Neutrophil (primary cell): ENCODE measurements at regions not wholly inside any gene's neighbourhood (a gene's known extent, or its start where the extent isn't known, plus 50 kb on each side); places are given as distances from the start of the nearest gene placed in this dataset.

ENCODE experiments used
- H3K27ac ChIP-seq: fragments of 200-600 bp; sonication (generic); 2 replicates; pipeline ENCODE4 v1.5.1; 2016; ENCODE audit warnings: mild to moderate bottlenecking, moderate library complexity
- H3K27me3 ChIP-seq: fragments of 200-600 bp; sonication (generic); 2 replicates; pipeline ENCODE4 v1.6.0; 2016; ENCODE audit warnings: mild to moderate bottlenecking
- H3K36me3 ChIP-seq: fragments of 200-600 bp; sonication (generic); 2 replicates; pipeline ENCODE4 v1.5.1; 2017
- H3K4me1 ChIP-seq, 2 experiments: fragments of 200-600 bp in 1 of 2; sonication (generic) in 1 of 2; 1 replicate in 1 of 2; 2 replicates in 1 of 2; pipeline versions ENCODE4 v1.5.1 to v1.6.1; 2013 to 2016; ENCODE audit warnings: low read depth in 1 of 2, low read length in 1 of 2, mild to moderate bottlenecking in 1 of 2, moderate library complexity in 1 of 2; ENCODE audit not compliant: control insufficient read depth in 1 of 2, insufficient read depth in 1 of 2
- H3K4me3 ChIP-seq, 2 experiments: fragments of 200-600 bp in 1 of 2; sonication (generic) in 1 of 2; 1 replicate in 1 of 2; 2 replicates in 1 of 2; pipeline ENCODE4 v1.5.1; 2013 to 2016; ENCODE audit warnings: low read depth in 1 of 2, low read length in 1 of 2, mild to moderate bottlenecking in 1 of 2, moderate library complexity in 1 of 2
- H3K9me3 ChIP-seq: fragments of 200-600 bp; sonication (generic); 2 replicates; pipeline ENCODE4 v1.5.1; 2016
- TF ChIP-seq, protein P1 (sequence below): fragments of 200-600 bp; sonication (generic); IDR thresholded peaks from 2 replicates; pipeline ENCODE4 v1.5.1; 2016; ENCODE audit warnings: antibody characterized with exemption

DNA sequence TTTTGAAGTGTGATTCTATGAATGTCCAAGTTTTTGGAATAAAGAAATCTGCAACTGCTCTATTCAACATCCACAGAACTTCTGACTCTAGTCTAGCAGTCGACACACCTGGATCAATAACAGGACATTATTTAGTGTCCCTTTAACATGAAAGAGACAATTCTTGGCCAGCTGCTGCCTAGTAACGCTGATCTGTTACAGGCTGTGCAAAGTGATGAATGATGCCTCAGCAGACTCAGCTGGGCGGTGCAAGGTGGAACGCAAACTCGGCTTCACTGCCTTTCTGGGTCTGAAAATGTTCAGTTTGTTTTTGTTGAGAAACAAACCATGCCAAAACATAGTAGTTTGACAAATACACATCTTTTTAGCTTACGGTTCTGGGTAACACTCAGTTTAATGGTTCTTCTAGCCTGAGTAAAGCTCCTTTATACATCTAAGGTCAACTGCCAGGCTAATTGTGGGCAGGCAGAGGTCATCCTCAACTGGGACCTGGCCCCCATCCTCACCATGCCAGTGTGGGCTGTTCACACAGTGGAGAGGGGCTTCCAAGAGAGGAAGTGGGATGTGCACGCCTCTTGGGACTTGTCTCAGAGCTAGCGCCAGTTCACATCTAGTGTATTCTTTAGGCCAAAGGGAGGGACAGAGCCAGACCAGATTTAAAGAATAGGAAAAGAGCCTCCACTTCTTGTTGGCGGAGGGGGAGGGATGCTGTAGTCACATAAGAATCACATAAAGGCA is 879.7 kb downstream of the QKI start:
- peaks cover 4% of the 10 kb centered on the region for H3K9me3 ChIP-seq
- no peaks in the 10 kb centered on the region for H3K36me3 ChIP-seq
- no peak overlapping the region for H3K27ac ChIP-seq
- no peak overlapping the region for H3K4me3 ChIP-seq
- H3K27me3 ChIP-seq = no peaks in the 10 kb centered on the region
- no peaks in the 10 kb centered on the region for H3K4me1 ChIP-seq
- TF ChIP-seq, protein P1, sequence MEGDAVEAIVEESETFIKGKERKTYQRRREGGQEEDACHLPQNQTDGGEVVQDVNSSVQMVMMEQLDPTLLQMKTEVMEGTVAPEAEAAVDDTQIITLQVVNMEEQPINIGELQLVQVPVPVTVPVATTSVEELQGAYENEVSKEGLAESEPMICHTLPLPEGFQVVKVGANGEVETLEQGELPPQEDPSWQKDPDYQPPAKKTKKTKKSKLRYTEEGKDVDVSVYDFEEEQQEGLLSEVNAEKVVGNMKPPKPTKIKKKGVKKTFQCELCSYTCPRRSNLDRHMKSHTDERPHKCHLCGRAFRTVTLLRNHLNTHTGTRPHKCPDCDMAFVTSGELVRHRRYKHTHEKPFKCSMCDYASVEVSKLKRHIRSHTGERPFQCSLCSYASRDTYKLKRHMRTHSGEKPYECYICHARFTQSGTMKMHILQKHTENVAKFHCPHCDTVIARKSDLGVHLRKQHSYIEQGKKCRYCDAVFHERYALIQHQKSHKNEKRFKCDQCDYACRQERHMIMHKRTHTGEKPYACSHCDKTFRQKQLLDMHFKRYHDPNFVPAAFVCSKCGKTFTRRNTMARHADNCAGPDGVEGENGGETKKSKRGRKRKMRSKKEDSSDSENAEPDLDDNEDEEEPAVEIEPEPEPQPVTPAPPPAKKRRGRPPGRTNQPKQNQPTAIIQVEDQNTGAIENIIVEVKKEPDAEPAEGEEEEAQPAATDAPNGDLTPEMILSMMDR = no peak

DNA sequence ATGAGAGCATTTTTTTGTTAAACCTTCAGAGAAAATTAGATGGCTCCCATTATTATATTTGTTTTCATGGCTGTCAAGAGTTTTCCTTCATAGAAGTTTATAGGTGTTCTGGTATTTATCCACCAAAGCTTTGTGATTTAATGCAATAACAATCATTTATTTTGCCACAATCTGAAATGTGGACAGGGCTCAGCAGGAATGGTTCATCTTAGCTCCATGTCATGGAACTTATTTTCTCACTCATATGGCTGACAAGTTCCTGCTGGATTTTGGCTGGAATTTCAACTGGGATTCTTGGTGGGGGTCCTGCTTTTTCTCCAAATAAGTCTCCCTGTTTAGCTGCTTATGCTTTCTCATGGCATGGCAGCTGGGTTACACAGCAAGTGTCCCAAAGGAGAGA is 876.7 kb downstream of the QKI start:
- H3K4me3 ChIP-seq = no peak overlapping the region
- TF ChIP-seq, protein P1 = no peak
- no peak overlapping the region for H3K27ac ChIP-seq
- no peaks in the 10 kb centered on the region for H3K4me1 ChIP-seq
- no peaks in the 10 kb centered on the region for H3K36me3 ChIP-seq
- H3K9me3 ChIP-seq = peaks cover 4% of the 10 kb centered on the region
- no peaks in the 10 kb centered on the region for H3K27me3 ChIP-seq

DNA sequence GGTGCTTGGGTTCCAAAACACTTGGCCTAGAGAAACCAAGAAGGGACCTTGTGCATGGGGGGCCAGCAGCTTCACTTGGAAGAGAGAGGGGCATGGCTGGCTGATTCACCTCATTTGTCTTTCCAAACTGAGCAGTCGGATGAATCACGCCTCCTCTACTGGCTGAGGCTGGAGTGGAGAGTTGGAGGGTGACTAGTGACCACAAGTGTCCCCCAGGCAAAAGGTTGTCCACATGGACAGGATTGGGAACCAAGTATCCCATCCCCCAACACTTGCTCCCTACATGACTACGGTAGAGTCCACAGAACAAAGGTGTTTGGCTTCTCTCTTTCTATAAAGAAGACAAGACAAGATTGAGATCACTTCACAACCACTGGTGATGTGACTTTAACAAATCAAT is 875.6 kb downstream of the QKI start:
- no peaks in the 10 kb centered on the region for H3K27me3 ChIP-seq
- TF ChIP-seq, protein P1 = no peak
- H3K36me3 ChIP-seq = no peaks in the 10 kb centered on the region
- H3K4me3 ChIP-seq = no peak overlapping the region
- peaks cover 4% of the 10 kb centered on the region for H3K9me3 ChIP-seq
- H3K4me1 ChIP-seq = no peaks in the 10 kb centered on the region
- no peak overlapping the region for H3K27ac ChIP-seq

DNA sequence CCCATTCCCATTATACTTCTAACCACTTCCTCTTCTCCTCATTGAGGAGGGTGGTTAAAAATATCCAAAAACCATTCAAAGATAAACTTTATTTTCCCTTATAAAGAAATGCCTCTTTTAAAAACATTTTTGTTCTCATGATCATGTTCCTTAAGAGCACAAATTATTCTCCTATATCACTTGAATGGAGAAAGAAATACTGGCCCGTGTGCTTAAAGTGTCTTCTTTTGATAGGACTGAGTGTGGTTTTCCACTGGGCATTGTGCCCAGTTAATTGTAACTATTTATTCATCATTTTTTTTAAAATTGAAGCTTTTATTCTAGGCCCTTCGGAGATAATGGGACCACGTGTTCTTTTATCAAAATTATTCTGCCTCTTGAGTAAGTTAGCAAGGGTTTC is 871.5 kb downstream of the QKI start:
- no peaks in the 10 kb centered on the region for H3K27me3 ChIP-seq
- no peaks in the 10 kb centered on the region for H3K36me3 ChIP-seq
- H3K4me1 ChIP-seq = no peaks in the 10 kb centered on the region

DNA sequence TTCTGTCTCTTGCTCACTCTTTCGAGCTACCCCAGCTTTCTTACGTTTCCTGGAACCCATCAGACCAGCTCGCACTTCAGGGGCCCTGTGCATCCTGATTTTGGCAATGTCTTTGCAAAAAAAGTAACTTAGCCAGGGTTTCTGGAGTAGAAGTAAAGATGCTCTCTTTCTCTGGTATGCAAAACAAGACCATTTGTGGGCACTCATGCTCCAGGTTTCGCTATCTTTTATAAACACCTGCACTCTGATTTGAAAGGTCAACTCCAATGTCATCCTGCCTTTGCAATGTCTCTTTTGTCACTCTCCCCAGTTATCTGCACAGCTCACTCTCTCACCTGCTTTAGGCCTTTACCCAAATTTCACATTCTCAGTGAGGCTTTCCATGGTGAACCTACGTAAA is 869.1 kb downstream of the QKI start:
- Histone ChIP-seq H3K4me3 (no peak overlapping the region), H3K36me3 (no peaks in the 10 kb centered on the region), H3K27ac (no peak overlapping the region), H3K4me1 (no peaks in the 10 kb centered on the region), H3K27me3 (no peaks in the 10 kb centered on the region), H3K9me3 (no peaks in the 10 kb centered on the region)
- TF ChIP-seq, protein P1 = no peak

More for the DNA sequence above, 871.5 kb downstream of the QKI start:
- TF ChIP-seq, protein P1 = no peak
- no peak overlapping the region for H3K27ac ChIP-seq
- peaks cover 4% of the 10 kb centered on the region for H3K9me3 ChIP-seq
- H3K4me3 ChIP-seq = no peak overlapping the region
